ENCODE measurements at regions not wholly inside any gene's neighbourhood (a gene's known extent, or its start where the extent isn't known, plus 50 kb on each side); places are given as distances from the start of the nearest gene placed in this dataset.

DNA sequence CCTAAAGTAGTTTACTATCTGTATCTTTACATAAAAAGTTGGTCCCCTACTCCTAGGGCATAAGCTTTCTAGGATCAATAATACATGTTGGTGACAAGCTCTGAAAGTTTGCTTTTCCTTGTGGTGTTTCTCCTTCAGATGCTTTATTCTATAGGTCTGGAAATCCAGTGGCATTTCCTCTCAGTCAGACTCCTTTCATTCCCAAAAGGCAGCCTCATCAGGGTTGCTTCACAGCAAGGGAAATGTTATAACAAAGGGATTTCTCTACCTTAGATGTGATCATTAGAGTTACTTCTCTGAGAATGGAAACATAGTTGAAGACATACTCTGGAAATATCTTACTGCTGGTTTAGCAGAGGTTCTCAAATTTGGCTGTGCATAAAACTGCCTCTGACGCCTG is 1072.4 kb upstream of the ZEB2 start:
- intact Hi-C loops (cut with micrococcal nuclease; ENCODE audit: unreplicated experiment), result no loop called here
- Histone ChIP-seq H3K4me1 (ENCODE audit: control insufficient read depth, insufficient read depth, low read length) (no peaks in the 10 kb centered on the region), H3K27ac (ENCODE audit: low read length) (no peak overlapping the region), H3K4me3 (ENCODE audit: low read depth in 2 of 2, low read length in 2 of 2) (no peak overlapping the region), H3K9me3 (ENCODE audit: control insufficient read depth, insufficient read depth, low read depth, low read length) (no peaks in the 10 kb centered on the region), H3K36me3 (ENCODE audit: control insufficient read depth, insufficient read depth, low read length) (no peaks in the 10 kb centered on the region), H3K27me3 (ENCODE audit: control insufficient read depth, insufficient read depth, low read length) (no peaks in the 10 kb centered on the region)
- BruUV-seq (replicated peaks), result no TSS peak
- TF ChIP-seq SIN3A (IDR thresholded peaks at IDR 0.05; ENCODE audit: borderline replicate concordance, insufficient read depth, low read depth, low read length), result no peak
- TF ChIP-seq POLR2AphosphoS5 (IDR thresholded peaks at IDR 0.05; ENCODE audit: low read depth, low read length), result no peak
- TF ChIP-seq CTCF (IDR thresholded peaks at IDR 0.05), result no peak
- TF ChIP-seq TCF7L2 (IDR thresholded peaks at IDR 0.05; ENCODE audit: low read depth, low read length), result no peak
- TF ChIP-seq REST (IDR thresholded peaks at IDR 0.05; ENCODE audit: insufficient read depth in 1 of 2, low read depth in 2 of 2, low read length in 1 of 2), result no peak
- CTCF ChIA-PET, result no interaction called here
- POLR2A ChIA-PET, result no interaction called here
- no peak for DNase-seq (ENCODE audit: low read depth, low spot score)
- ATAC-seq, result no peak
- in situ Hi-C loops (cut with HindIII; ENCODE audit: low pct_unique_long_range_greater_than_20kb, low sequenced_read_pairs), result no loop called here

GRCh38 chr2:145591109-145591809 is 1071.3 kb upstream of the ZEB2 start:
- Histone ChIP-seq H3K27ac (ENCODE audit: low read length) (no peak overlapping the region), H3K27me3 (ENCODE audit: control insufficient read depth, insufficient read depth, low read length) (no peaks in the 10 kb centered on the region), H3K9me3 (ENCODE audit: control insufficient read depth, insufficient read depth, low read depth, low read length) (no peaks in the 10 kb centered on the region), H3K36me3 (ENCODE audit: control insufficient read depth, insufficient read depth, low read length) (no peaks in the 10 kb centered on the region), H3K4me3 (ENCODE audit: low read depth in 2 of 2, low read length in 2 of 2) (no peak overlapping the region), H3K4me1 (ENCODE audit: control insufficient read depth, insufficient read depth, low read length) (no peaks in the 10 kb centered on the region)
- ChIA-PET CTCF (no interaction called here), POLR2A (no interaction called here)
- intact Hi-C loops (cut with micrococcal nuclease; ENCODE audit: unreplicated experiment), result no loop called here
- no peak for TF ChIP-seq TCF7L2 (IDR thresholded peaks at IDR 0.05; ENCODE audit: low read depth, low read length)
- no peak for TF ChIP-seq SIN3A (IDR thresholded peaks at IDR 0.05; ENCODE audit: borderline replicate concordance, insufficient read depth, low read depth, low read length)
- TF ChIP-seq POLR2AphosphoS5 (IDR thresholded peaks at IDR 0.05; ENCODE audit: low read depth, low read length), result no peak
- no peak for TF ChIP-seq CTCF (IDR thresholded peaks at IDR 0.05)
- no peak for TF ChIP-seq REST (IDR thresholded peaks at IDR 0.05; ENCODE audit: insufficient read depth in 1 of 2, low read depth in 2 of 2, low read length in 1 of 2)
- DNase-seq (ENCODE audit: low read depth, low spot score) (no peak), ATAC-seq (no peak)
- no TSS peak for BruUV-seq (replicated peaks)
- in situ Hi-C loops (cut with HindIII; ENCODE audit: low pct_unique_long_range_greater_than_20kb, low sequenced_read_pairs), result no loop called here
